K562 (cell line): ENCODE measurements at regions not wholly inside any gene's neighbourhood (a gene's known extent, or its start where the extent isn't known, plus 50 kb on each side); places are given as distances from the start of the nearest gene placed in this dataset.
A peak's percentile ranks its signal among the peaks of the same experiment; 100 is the strongest.

Experiments used
- ATAC-seq: fragments of 200-7000 bp; cut with Tn5 transposase; 3 replicates; pipeline ENCODE4 v1.9.1; 2020; ENCODE audit warnings: moderate library complexity
- BruUV-seq: library from RNA; stranded (reverse); fragments of 400-500 nt; replicated peaks from 2 replicates; lab custom pipeline; 2021; lab: Mats Ljungman, UMichigan
- CTCF ChIA-PET: fragments of 300-600 bp; formaldehyde crosslinking; extraction: SDS; loops from one replicate; lab custom pipeline; 2021; ENCODE audit warnings: low intra/inter-chr PET ratio; lab: Yijun Ruan, JAX
- POLR2A ChIA-PET: fragments of 300-600, 350-650 bp; sonication (Branson Sonifier 250); formaldehyde crosslinking; extraction: SDS; loops from one replicate; lab custom pipeline; 2021; ENCODE audit warnings: antibody characterized with exemption, inconsistent platforms; lab: Yijun Ruan, JAX
- DNase-seq, 4 experiments: peaks; one replicate each; pipeline versions ENCODE4 v3.0.0 to v3.0.0-alpha.2; 2011 to 2018; ENCODE audit warnings: low spot score in 3 of 4, mixed read lengths in 3 of 4; ENCODE audit errors: extremely low read depth in 1 of 4
- FAIRE-seq: peaks from 2 replicates; lab custom pipeline; 2011; peaks lifted over from hg19 to GRCh38; lab: Jason Lieb, UNC
- H2AFZ ChIP-seq: 2 replicates; pipeline ENCODE4 v1.6.0; 2011; ENCODE audit warnings: low read depth, low read length, control low read depth, inconsistent platforms
- H3K27ac ChIP-seq: fragments of 200-600 bp; 3 replicates; pipeline ENCODE4 v1.8.0; 2011; ENCODE audit warnings: low read depth, mild to moderate bottlenecking, control low read depth, inconsistent platforms, low read length, moderate library complexity, mixed read lengths; ENCODE audit errors: extremely low read depth
- H3K27me3 ChIP-seq, 2 experiments: fragments of 300-600 bp in 1 of 2; 2 replicates in 1 of 2; 3 replicates in 1 of 2; pipeline versions ENCODE4 v1.6.0 to v1.8.0; 2011; ENCODE audit warnings: inconsistent platforms in 2 of 2, low read length in 2 of 2, mild to moderate bottlenecking in 1 of 2, mixed read lengths in 1 of 2, moderate library complexity in 1 of 2; ENCODE audit not compliant: control insufficient read depth in 2 of 2, insufficient read depth in 2 of 2
- H3K36me3 ChIP-seq: fragments of 300-600 bp; 3 replicates; pipeline ENCODE4 v1.8.0; 2011; ENCODE audit warnings: mild to moderate bottlenecking, low read length, inconsistent platforms; ENCODE audit not compliant: control insufficient read depth, insufficient read depth
- H3K4me1 ChIP-seq, 2 experiments: fragments of 200-600 bp in 1 of 2; replicated peaks in 1 of 2; 2 replicates in 1 of 2; 3 replicates in 1 of 2; pipeline versions ENCODE4 v1.5.1 to v1.8.0; 2011; ENCODE audit warnings: inconsistent platforms in 2 of 2, low read length in 2 of 2, mild to moderate bottlenecking in 1 of 2, mixed read lengths in 1 of 2, moderate library complexity in 1 of 2; ENCODE audit not compliant: control insufficient read depth in 2 of 2, insufficient read depth in 2 of 2
- H3K4me2 ChIP-seq: 2 replicates; pipeline ENCODE4 v1.6.1; 2011; ENCODE audit warnings: low read length, control low read depth, inconsistent platforms, mixed read lengths; ENCODE audit not compliant: insufficient read depth
- H3K4me3 ChIP-seq: fragments of 200-600 bp; sonication (generic), shearing (Covaris generic); 2 replicates; pipeline ENCODE4 v1.5.1; 2016; ENCODE audit warnings: control low read depth, inconsistent platforms
- H3K79me2 ChIP-seq: fragments of 200-600 bp; 3 replicates; pipeline ENCODE4 v1.8.0; 2011; ENCODE audit warnings: low read length, inconsistent platforms; ENCODE audit not compliant: control insufficient read depth, insufficient read depth
- H3K9ac ChIP-seq, 2 experiments: 2 replicates each; pipeline versions ENCODE4 v1.6.0 to v1.6.1; 2011; ENCODE audit warnings: low read depth in 2 of 2, low read length in 2 of 2, control low read depth in 1 of 2, inconsistent platforms in 1 of 2, mild to moderate bottlenecking in 1 of 2, mixed read lengths in 1 of 2; ENCODE audit not compliant: insufficient read depth in 1 of 2
- H3K9me1 ChIP-seq: one replicate; pipeline ENCODE4 v1.6.0; 2011; ENCODE audit warnings: inconsistent platforms, mild to moderate bottlenecking, low read length, moderate library complexity; ENCODE audit not compliant: control insufficient read depth, insufficient read depth
- H3K9me3 ChIP-seq: replicated peaks from 2 replicates; pipeline ENCODE4 v1.5.1; 2011; ENCODE audit warnings: low read depth, low read length, inconsistent platforms; ENCODE audit not compliant: control insufficient read depth, insufficient read depth
- H4K20me1 ChIP-seq: replicated peaks from 2 replicates; pipeline ENCODE4 v1.6.1; 2011; ENCODE audit warnings: low read length, inconsistent platforms, mixed read lengths; ENCODE audit not compliant: control insufficient read depth, insufficient read depth
- HNRNPL ChIP-seq: fragments of 200-400 bp; formaldehyde crosslinking; IDR thresholded peaks from 2 replicates; pipeline ENCODE4 v1.6.1; 2017; ENCODE audit warnings: low read depth, mild to moderate bottlenecking, low read length
- RBM25 ChIP-seq: fragments of 200-400 bp; formaldehyde crosslinking; IDR thresholded peaks from 2 replicates; pipeline ENCODE4 v1.6.1; 2018; ENCODE audit warnings: low read length, low read depth, moderate library complexity; ENCODE audit not compliant: severe bottlenecking
- TCF3 ChIP-seq: sonication (generic); formaldehyde crosslinking; IDR thresholded peaks from 2 replicates; pipeline ENCODE4 v1.4.0; 2020; ENCODE audit warnings: mild to moderate bottlenecking, missing genetic modification reagents
- ZNF263 ChIP-seq: sonication (generic); formaldehyde crosslinking; IDR thresholded peaks from 2 replicates; pipeline ENCODE4 v1.8.0; 2022; ENCODE audit warnings: mild to moderate bottlenecking, missing genetic modification reagents, borderline replicate concordance
- ZNF41 ChIP-seq: fragments of 250-450 bp; sonication (Bioruptor Pico); conservative IDR thresholded peaks from 2 replicates; pipeline ENCODE4 v1.4.0; 2020; ENCODE audit warnings: mild to moderate bottlenecking
- ZNF75A ChIP-seq: fragments of 450-650 bp; formaldehyde crosslinking; IDR thresholded peaks from 2 replicates; pipeline ENCODE4 v1.4.0; 2020; ENCODE audit warnings: mild to moderate bottlenecking
- WGBS: fragments of 100-300 bp; shearing (Covaris generic); methylation state at CpG from one replicate; pipeline ENCODE4 v1.1.6; 2016; ENCODE audit warnings: low coverage, mixed read lengths; ENCODE audit not compliant: insufficient coverage; ENCODE audit errors: missing lambda C conversion rate; 5-methylcytosine and 5-hydroxymethylcytosine counted together
- in situ Hi-C: fragments of 300-500 bp; cut with MboI; formaldehyde crosslinking; loops from 4 replicates; pipeline ENCODE4 v1.15.0; 2018; ENCODE audit warnings: inconsistent platforms, mixed read lengths
- intact Hi-C: fragments of 100-400 bp; cut with micrococcal nuclease; formaldehyde crosslinking; loops from 2 replicates; pipeline ENCODE4 v1.14.2; 2022
- TF ChIP-seq, protein P1 (sequence below): sonication (generic); formaldehyde crosslinking; IDR thresholded peaks from 2 replicates; pipeline ENCODE4 v1.8.0; 2022; ENCODE audit warnings: mild to moderate bottlenecking, missing genetic modification reagents

DNA sequence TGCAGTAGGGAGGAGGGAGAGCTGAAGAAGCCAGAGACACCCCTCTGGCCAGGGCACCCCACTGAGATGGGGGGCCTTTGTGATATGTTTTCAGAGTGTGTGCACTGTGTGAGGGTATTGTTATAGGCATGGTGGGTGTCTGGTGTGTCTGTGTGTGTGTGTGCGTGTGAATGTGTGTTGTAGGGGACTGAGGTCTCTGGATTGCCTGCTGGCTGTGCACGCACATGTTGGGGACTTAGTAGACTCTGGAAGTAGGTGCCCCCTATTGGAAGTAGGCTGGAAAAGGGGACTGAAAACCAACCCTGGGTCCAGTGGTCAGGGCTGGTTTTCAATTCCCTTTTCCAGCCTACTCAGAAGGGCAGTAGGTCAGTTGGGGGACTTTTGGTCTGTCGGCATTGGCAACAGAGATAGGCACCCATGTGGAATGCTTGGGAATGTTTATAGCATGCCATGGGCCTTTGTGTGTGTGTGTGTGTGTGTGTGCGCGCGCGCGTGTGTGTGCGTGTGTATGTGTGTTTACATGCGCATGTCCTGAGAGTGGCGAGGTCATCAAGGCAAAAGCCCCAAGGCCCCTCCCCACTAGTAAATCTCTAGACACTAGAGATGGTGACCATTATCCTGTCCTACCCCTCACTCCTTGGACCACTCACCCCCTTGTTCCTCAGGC is 78.8 kb downstream of the HIF1AN start:
- WGBS: 46% methylated on average over 9 of the region's 11 CpGs
- no peaks in the 10 kb centered on the region for H3K9me1 ChIP-seq
- in situ Hi-C loops (no loop called here), intact Hi-C loops (no loop called here)
- ATAC-seq: no peak
- no peak overlapping the region for H3K9ac ChIP-seq
- CTCF ChIA-PET: no interaction called here
- no peak for FAIRE-seq
- H3K27me3 ChIP-seq: peaks cover 0 to 21% of the 10 kb centered on the region in 2 experiments; a peak in 2 of 5 replicates
- TF ChIP-seq ZNF263 (CRISPR knock-in tag): 0 out of 2 replicates have a peak, but pooled peaks have one; percentile 40
- TF ChIP-seq, protein P1, sequence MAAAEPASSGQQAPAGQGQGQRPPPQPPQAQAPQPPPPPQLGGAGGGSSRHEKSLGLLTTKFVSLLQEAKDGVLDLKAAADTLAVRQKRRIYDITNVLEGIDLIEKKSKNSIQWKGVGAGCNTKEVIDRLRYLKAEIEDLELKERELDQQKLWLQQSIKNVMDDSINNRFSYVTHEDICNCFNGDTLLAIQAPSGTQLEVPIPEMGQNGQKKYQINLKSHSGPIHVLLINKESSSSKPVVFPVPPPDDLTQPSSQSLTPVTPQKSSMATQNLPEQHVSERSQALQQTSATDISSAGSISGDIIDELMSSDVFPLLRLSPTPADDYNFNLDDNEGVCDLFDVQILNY (CRISPR knock-in tag): no peak
- TF ChIP-seq, all 486 proteins: peak for 1
- no TSS peak for BruUV-seq
- H3K4me1 ChIP-seq: no peaks in the 10 kb centered on the region; a peak in 1 of 5 replicates
- no peak overlapping the region for H3K4me2 ChIP-seq
- DNase-seq: no peak
- no peaks in the 10 kb centered on the region for H3K9me3 ChIP-seq
- no peaks in the 10 kb centered on the region for H3K79me2 ChIP-seq
- no peak overlapping the region for H2AFZ ChIP-seq
- POLR2A ChIA-PET: interaction anchor here (0.9 kb wide), 1 partner anchor 16 kb away, joined by 3 read pairs; no protein-coding TSS in a partner anchor
- no peak overlapping the region for H3K4me3 ChIP-seq
- H3K27ac ChIP-seq: no peak overlapping the region
- H4K20me1 ChIP-seq: no peaks in the 10 kb centered on the region
- no peaks in the 10 kb centered on the region for H3K36me3 ChIP-seq

DNA sequence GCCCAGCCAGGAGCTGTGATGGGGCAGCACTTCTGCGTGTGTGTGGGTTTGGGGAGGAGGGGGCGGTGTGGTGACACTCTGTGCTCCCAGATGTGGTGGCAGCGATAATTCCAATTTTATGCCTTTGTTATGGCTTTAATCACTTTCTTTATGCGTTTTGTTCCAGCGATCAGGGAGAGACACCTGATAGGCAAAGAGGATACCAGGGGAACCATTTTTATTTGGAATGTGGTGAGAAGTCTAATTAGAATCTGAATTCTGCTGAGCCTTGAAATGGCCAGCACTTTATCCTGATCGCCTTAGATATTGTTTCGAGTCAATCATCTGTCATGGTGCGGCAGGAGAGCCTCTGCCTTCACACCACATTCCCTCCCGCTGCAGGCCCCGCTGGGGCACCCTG is 79.5 kb downstream of the HIF1AN start:
- no peak for DNase-seq
- Histone ChIP-seq H3K27ac (no peak overlapping the region), H3K4me2 (no peak overlapping the region), H3K9me1 (no peaks in the 10 kb centered on the region), H4K20me1 (no peaks in the 10 kb centered on the region), H3K27me3 (peaks cover 0 to 23% of the 10 kb centered on the region in 2 experiments; a peak in 2 of 5 replicates), H3K9me3 (no peaks in the 10 kb centered on the region), H3K79me2 (no peaks in the 10 kb centered on the region), H2AFZ (no peak overlapping the region), H3K4me3 (no peak overlapping the region), H3K4me1 (no peaks in the 10 kb centered on the region; a peak in 1 of 5 replicates), H3K9ac (no peak overlapping the region), H3K36me3 (no peaks in the 10 kb centered on the region)
- ATAC-seq: no peak
- WGBS: under 1% methylated on average over 8 of the region's 10 CpGs
- ChIA-PET CTCF (no interaction called here), POLR2A (no interaction called here)
- no peak for FAIRE-seq
- intact Hi-C loops: no loop called here
- in situ Hi-C loops: no loop called here
- BruUV-seq: no TSS peak
- TF ChIP-seq RBM25 (no peak), ZNF41 (CRISPR knock-in tag) (no peak), ZNF75A (no peak), TCF3 (no peak), HNRNPL (no peak)
